ENCODE measurements at regions not wholly inside any gene's neighbourhood (a gene's known extent, or its start where the extent isn't known, plus 50 kb on each side); places are given as distances from the start of the nearest gene placed in this dataset.
A peak's percentile ranks its signal among the peaks of the same experiment; 100 is the strongest.
"Not testable (repeated sequence)": the region's sequence is repeated elsewhere in the genome, so short reads cannot be mapped to it uniquely, and the experiment has no call there.

GRCh38 chr5:74396913-74397622, 243.5 kb downstream of the ENC1 start:
- DNase-seq: no peak

DNA sequence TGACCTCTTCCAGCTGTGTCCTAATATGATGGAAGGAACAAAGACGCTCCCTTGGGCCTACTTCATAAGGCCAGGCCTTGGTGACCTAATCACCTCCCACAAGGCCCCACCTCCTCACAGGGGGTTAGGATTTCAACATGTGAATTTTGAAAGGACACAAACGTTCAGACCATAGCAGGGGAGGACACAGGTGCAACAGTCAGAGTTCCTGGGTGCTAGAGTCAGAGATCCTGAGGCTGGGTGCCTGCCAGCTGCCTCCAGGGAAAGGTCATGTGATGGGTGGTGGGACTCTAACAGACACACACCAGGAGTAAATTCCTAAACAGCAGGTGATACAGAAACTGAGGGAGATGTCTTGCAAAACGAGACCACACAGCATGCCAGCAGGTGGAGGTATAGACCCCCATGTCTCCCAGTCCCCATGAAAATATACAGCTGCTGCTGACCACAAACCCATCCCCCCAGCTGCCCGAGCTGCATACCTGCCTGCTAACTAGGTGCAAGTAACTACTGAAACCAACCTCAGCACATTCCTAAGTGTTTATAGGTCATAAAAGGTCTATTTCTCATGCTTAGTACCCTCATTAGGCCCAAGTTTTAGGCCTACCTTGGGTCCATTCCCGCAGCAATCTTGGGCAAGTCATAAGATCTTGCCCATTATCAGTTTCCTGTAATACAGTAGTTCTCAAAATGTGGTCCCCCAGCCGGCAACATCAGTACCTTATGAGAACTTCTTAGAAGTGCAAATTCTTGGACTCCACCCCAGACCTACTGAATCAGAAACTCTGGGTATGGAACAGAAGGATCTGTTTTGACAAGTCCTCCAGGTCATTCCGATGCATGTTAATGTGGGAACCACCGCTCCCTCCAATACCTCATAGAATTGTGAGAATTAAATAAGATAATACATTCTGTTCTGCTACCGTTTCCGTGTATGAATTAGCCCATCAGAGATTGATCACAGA, 245.3 kb downstream of the ENC1 start:
- no peak for DNase-seq

- no peak for DNase-seq
Observed at GRCh38 chr5:74394528-74394915, 246.0 kb downstream of the ENC1 start.

DNA sequence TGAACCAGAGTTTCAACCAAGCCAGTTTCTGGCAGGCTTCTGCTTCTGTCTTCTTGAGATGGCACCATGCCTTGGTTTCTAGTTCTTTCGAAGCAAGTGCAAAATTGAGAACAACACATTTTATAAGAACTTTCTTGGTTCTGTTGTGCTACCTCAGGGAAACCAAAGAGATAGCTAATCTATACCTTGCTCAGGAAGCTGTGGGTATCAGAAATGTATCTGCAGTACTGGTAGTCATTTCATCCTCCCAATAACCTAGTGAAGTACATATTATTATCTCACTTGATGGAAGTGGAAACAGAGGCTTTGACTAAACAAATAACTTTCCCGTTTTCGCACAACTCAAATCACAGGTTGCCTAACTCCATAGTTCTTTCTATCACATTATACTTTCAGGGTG, 246.6 kb downstream of the ENC1 start:
- no peak for DNase-seq

GRCh38 chr5:74392711-74393351, 247.7 kb downstream of the ENC1 start:
- no peak for DNase-seq

DNA sequence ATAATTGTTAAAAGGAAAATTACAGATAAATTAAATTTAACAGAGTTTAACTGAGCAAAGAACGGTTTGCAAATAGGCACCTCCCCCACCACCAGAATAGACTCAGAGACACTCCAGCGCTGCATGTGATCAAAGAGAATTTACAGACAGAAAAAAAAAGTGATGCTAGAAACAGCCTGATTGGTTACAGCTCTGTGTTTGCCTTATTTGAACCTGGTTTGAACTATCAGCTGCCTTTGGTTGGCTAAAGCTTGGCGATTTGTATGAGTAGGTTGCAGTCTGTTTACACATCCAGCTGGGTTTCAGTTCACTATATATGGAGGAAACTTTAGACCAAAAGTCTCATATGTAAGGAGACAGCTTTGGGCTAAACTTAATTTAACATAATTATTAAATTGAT, 249.1 kb downstream of the ENC1 start:
- no peak for DNase-seq

DNA sequence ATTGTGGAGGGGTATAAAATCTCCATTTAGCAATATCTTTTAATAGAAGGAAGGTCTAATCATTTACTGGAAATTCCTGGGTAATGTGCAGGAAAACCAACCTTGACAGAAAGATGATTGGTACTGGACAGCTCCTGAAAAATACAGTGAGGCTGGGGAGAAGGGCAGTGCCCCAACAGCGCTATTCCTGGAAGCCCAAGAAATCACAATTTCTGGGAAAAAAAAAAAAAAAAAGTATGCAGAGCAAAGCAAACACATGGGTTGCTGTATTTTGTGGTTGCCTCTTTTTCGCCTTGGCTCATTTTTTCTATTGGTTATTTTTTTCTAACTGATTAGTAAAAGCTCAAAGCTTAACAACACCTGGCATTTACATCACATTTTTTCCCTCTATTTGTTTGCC, 249.7 kb downstream of the ENC1 start:
- no peak for DNase-seq

- no peak for DNase-seq
Observed at GRCh38 chr5:74390306-74390637, 250.3 kb downstream of the ENC1 start.

DNA sequence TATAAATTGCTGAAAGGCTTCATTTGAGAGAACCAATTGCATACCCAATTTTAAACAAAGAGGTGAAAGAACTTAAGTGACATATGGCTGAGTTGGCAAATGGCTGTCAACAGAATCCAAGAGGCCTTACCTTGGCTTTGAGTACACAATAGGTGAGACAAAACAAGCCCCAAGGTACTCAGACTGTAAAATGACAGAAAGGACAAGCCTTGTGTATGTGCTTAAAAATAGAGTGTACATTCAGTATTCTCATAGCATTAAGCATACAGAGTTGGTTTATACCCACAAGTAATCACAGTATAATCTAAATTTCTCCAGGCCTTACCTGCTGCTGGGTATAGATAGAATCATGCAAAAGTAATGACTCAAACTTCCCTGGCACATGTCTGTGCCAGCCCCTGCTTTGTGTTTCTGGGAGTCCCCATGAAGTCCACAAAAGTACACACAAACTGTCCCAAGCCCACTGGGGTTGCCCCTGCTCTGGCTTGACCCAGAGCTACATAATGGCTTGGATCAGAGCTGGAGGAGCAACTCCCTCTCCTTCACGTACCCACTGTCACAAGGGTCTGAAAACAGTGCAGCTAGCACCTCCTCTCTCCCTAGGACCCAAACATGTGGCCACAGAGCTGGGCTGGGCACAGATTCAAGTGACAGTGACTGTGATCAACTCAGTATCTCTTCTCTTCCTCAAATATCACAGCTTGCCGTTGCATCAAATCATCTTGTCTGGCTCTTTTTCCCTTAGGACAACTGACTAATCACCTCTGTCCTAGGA, 250.8 kb downstream of the ENC1 start:
- no peak for DNase-seq

GRCh38 chr5:74388411-74388810, 252.1 kb downstream of the ENC1 start:
- not testable (repeated sequence) for DNase-seq

DNA sequence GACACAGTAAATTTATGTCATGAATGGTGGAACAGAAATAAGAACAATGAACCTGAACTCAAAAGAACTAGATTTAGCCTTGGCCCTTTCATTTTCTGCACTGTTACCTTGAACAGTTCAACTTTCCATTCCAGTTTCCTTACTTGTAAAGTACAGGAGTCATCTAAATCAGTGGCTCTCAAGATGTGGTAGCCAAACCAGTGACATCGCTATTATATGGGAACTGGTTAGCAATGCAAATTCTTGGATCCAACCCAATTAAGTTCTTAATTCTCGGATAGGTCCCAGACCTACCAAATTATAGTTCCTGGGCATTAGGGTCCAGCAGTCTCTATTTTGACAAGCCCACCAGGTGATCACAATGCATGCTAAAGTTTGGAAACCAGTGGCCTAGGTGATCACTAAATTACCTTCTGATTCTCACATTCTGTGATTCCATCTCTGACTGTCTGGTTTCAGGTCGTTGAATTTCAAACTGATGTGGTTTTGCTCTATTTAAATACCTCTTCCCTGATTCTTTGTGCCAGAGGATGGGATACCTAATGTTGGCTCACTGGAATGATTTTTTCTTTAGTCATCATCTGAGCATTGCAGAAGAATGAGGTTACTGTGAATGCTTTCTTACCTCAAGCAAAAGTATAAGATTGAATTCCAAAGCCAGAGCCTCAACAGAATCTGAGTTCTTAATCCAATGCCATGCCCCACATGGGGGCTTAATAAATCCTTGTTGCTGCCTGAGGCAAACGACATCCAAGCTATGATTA, 253.8 kb downstream of the ENC1 start:
- DNase-seq: no peak

- peak in 1 of 2 experiments; percentile 21 for DNase-seq
Observed at GRCh38 chr5:74384851-74385250, 255.7 kb downstream of the ENC1 start.

DNA sequence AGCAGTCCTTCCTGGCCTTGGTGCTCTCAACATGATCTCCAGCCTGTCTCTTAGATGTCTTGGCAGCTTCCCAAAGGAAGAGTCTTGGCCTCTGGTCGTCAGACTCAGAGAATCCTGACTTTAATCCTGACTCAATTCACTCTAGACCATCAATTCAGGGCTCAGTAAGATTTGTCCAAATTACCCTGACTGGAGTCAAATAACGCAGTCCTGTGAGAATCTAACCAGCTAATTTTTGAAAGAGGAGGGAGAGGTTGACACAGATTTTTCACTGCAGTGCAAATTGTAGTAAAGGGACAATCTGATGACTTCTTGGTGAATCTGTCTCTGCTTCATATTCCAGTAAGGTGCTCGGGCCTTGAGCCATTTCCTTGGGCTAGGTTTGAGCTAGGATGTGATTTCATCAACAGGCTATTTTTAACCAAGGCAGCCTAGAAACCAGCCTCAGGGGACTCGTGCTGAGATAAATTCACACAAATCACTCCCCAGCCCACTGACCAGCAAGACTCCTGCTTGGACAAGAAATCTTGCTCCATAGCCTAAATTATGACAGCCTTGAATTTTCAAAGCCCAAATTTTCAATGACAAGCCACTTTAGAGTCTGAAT, 257.4 kb downstream of the ENC1 start:
- DNase-seq: no peak

GRCh38 chr5:74382123-74382855, 258.2 kb downstream of the ENC1 start:
- DNase-seq: no peak

GRCh38 chr5:74380193-74380592, 260.3 kb downstream of the ENC1 start:
- DNase-seq: no peak

- DNase-seq: no peak
Observed at GRCh38 chr5:74378464-74378863, 262.1 kb downstream of the ENC1 start.

DNA sequence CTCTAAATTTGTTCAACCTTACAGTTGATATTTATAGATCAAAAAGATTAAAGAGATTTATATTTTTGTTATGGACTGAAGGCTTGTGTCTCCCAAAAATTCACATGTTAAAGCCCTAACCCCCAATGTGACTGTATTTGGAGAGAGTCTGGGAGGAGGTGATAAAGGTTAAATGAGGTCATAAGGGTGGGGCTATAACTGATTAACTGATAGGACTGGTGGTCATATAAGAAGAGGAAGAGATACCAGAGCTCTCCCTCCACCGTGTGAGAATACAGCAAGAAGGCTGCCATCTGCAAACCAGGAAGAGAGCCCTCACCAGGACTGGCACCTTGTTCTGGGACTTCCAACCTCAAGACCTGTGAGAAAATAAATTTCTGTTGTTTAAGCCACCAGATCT, 264.3 kb downstream of the ENC1 start:
- DNase-seq: no peak

DNA sequence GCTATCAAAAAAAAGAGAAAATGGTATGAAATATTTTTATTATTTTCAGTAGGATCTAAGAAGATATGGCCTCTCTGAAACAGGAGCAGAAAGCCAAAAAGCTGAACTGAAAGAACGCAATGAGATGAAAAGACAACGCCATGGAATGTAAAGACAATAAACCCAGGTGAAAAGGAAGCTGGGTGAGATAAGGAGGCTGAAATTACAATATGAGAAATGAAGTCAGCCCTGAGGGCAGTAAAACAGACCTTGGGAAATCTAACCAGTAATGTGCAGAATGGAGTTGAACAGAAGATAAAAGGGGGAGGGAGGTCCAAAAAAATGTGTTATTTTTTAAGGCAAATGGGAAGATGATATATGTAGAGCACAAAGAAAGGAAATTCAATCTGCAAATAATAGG, 265.3 kb downstream of the ENC1 start:
- no peak for DNase-seq

DNA sequence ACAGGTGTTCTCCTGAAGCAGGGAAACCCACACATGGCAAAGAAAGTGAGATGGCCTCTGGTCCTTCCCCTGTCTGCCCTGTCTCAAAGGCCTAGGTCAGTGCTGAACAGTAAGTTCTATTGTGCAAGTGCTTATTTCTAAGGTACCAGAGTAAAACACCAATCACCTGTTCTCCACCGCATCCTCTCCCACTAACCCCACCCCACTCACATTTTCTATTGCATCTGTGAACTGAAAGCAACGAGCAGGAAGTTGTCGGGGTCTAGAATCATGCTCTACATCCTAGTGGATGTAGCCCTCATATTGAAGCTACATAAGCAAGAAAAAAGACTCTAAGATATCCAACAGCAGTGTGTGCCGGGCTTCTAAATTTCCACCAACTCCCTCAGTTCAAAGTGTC, 265.9 kb downstream of the ENC1 start:
- DNase-seq: no peak

- no peak for DNase-seq
Observed at GRCh38 chr5:74373076-74373475, 267.5 kb downstream of the ENC1 start.

DNA sequence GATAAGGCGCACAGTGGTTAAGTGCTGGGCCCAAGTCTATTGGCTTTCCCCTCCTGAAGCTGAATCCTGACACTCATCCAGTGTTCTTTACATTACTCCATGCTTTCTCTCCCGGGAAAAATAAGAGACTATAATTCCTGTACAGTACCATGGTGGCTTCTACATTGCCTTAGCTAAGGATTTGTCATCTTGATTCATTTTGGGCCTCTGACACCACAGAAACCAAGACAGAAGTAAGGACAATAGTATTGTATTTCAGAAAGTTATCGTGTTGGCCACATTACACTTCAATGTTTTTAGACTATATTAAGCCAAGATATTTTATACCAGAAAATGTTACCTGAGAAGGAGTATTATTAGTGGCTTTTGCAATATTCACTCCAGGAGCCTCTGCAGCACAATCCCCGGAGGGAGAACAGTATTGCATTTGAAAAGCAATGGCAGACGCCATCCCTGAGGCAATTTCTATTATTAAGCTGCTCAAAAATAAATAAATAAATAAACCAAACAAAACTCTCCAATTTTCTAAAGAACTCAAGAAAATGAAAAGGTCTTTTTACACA, 267.9 kb downstream of the ENC1 start:
- no peak for DNase-seq

All from NCI-H2081 (cell line).